ENCODE measurements at regions not wholly inside any gene's neighbourhood (a gene's known extent, or its start where the extent isn't known, plus 50 kb on each side); places are given as distances from the start of the nearest gene placed in this dataset.

DNA sequence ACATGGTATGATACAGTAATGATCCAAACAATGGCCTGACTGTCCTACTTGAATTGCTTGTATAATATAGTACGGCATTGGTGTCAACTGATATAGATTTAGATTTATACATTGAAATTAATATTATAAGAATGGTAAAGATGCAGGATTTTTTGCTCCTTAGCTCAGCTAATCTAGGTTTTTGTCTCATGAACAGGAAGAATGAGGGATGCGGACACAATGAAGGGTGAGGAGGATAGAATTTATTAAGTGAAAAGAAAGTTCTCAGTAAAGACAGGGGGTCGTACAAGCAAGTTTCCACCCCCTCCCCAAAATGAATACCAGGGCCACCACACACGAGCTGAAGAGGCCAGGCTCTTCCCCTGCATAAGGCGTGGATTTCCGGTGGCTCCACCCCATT is 96.1 kb downstream of the KCNA5 start:
- H3K4me1 Mint-ChIP-seq (ENCODE audit: unreplicated experiment) = peaks cover 4% of the 10 kb centered on the region
- peaks cover 12% of the 10 kb centered on the region for H3K36me3 Mint-ChIP-seq
- H3K27me3 Mint-ChIP-seq = peaks cover 12% of the 10 kb centered on the region
- DNase-seq (ENCODE audit: extremely low spot score, unreplicated experiment) = no peak
- no peak overlapping the region for H3K27ac Mint-ChIP-seq
- no peak for TF ChIP-seq CTCF (conservative IDR thresholded peaks at IDR 0.05)
- no peak overlapping the region for H3K4me3 Mint-ChIP-seq
- peaks cover 4% of the 10 kb centered on the region for H3K9me3 Mint-ChIP-seq

DNA sequence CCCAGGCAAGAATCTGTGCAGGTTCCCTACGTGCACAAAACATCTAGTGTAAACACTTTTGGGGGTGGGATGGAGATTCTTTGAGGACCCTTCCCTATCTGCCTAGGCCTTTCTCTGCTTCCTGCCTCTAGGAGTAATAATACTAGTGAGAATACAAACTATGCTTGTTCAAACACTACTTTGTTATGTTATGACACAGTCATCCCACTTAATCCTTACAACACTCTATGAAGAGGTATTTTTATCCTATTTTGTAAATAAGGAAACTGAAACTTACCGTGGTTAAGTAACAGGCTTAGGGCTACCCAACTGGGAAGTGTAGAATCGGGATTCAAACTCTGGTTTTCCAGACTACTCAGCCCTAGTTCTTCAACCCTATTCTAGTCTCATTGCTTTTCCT is 96.5 kb downstream of the KCNA5 start:
- Mint-ChIP-seq H3K27ac (no peak overlapping the region), H3K27me3 (peaks cover 7% of the 10 kb centered on the region), H3K4me1 (ENCODE audit: unreplicated experiment) (peaks cover 4% of the 10 kb centered on the region), H3K4me3 (no peak overlapping the region), H3K9me3 (peaks cover 4% of the 10 kb centered on the region), H3K36me3 (peaks cover 12% of the 10 kb centered on the region)
- TF ChIP-seq CTCF (conservative IDR thresholded peaks at IDR 0.05) = no peak
- no peak for DNase-seq (ENCODE audit: extremely low spot score, unreplicated experiment)

GRCh38 chr12:5148880-5149279 is 105.2 kb downstream of the KCNA5 start:
- Mint-ChIP-seq H3K9me3 (peaks cover 8% of the 10 kb centered on the region), H3K27ac (no peak overlapping the region)
- no peak for DNase-seq (ENCODE audit: extremely low spot score, unreplicated experiment)

GRCh38 chr12:5154091-5154490 is 110.4 kb downstream of the KCNA5 start:
- DNase-seq (ENCODE audit: extremely low spot score, unreplicated experiment) = no peak
- no peak overlapping the region for H3K27ac Mint-ChIP-seq
- H3K36me3 Mint-ChIP-seq = no peaks in the 10 kb centered on the region
- H3K27me3 Mint-ChIP-seq = peaks cover 45% of the 10 kb centered on the region
- H3K4me3 Mint-ChIP-seq = no peak overlapping the region
- no peak for TF ChIP-seq CTCF (conservative IDR thresholded peaks at IDR 0.05)
- H3K4me1 Mint-ChIP-seq (ENCODE audit: unreplicated experiment) = peaks cover 10% of the 10 kb centered on the region
- peaks cover 2% of the 10 kb centered on the region for H3K9me3 Mint-ChIP-seq

More at GRCh38 chr12:5148880-5149279, 105.2 kb downstream of the KCNA5 start:
- peaks cover 41% of the 10 kb centered on the region for H3K27me3 Mint-ChIP-seq
- H3K4me3 Mint-ChIP-seq = no peak overlapping the region
- TF ChIP-seq CTCF (conservative IDR thresholded peaks at IDR 0.05) = no peak
- H3K4me1 Mint-ChIP-seq (ENCODE audit: unreplicated experiment) = peaks cover 16% of the 10 kb centered on the region
- peaks cover 3% of the 10 kb centered on the region for H3K36me3 Mint-ChIP-seq

DNA sequence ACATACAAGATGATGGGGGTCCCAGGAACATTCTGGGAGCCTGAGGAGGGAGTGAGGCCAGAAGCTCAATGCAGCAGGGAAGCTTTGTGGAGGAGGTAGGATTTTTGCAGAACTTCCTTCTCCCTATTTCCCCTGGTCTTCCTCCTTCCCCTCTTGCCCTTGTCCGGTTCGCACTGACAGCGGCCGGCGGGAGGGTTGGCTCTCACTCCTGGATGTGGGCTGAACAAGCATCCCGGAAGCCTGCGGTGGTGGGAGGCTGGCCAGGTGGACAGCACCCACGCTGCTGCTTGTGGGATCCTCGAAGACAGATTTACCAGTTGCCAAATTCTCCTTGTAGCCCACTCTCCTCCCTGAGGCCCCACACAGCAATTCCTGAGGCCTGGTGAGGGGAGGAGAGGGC is 112.2 kb downstream of the KCNA5 start:
- H3K9me3 Mint-ChIP-seq = no peaks in the 10 kb centered on the region
- no peaks in the 10 kb centered on the region for H3K36me3 Mint-ChIP-seq
- no peak overlapping the region for H3K4me3 Mint-ChIP-seq
- DNase-seq (ENCODE audit: extremely low spot score, unreplicated experiment) = no peak
- peaks cover 43% of the 10 kb centered on the region for H3K27me3 Mint-ChIP-seq
- no peak for TF ChIP-seq CTCF (conservative IDR thresholded peaks at IDR 0.05)
- peaks cover 5% of the 10 kb centered on the region for H3K4me1 Mint-ChIP-seq (ENCODE audit: unreplicated experiment)
- H3K27ac Mint-ChIP-seq = no peak overlapping the region

DNA sequence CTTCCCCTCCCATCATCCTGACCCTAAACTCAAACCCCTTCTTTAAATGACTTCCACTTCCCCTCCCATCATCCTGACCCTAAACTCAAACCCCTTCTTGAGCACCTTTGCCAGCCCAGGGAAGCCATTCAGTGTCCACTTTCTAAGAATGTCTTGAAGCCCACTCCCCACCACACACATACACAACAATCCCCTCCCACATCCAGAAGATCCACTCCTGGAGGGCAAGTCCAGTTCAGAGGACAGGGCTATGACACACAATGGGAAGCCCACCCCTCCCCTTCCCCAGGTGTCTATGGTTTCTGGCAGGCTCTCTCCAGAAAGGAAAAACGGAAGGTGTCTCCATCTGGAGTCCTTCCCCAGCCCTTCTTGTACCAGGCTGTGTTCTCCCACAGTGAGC is 117.1 kb downstream of the KCNA5 start:
- Mint-ChIP-seq H3K27me3 (peaks cover 40% of the 10 kb centered on the region), H3K4me3 (no peak overlapping the region), H3K36me3 (no peaks in the 10 kb centered on the region), H3K9me3 (no peaks in the 10 kb centered on the region), H3K27ac (no peak overlapping the region), H3K4me1 (ENCODE audit: unreplicated experiment) (no peaks in the 10 kb centered on the region)
- TF ChIP-seq CTCF (conservative IDR thresholded peaks at IDR 0.05) = no peak
- no peak for DNase-seq (ENCODE audit: extremely low spot score, unreplicated experiment)
